Activated T-cell treated with anti-CD3 and anti-CD28 coated beads, Interleukin-2, amount 50 U/mL, for 72 hours (primary cell): ENCODE measurements at regions not wholly inside any gene's neighbourhood (a gene's known extent, or its start where the extent isn't known, plus 50 kb on each side); places are given as distances from the start of the nearest gene placed in this dataset.
"Not testable (repeated sequence)": the region's sequence is repeated elsewhere in the genome, so short reads cannot be mapped to it uniquely, and the experiment has no call there.

Source experiments
- ATAC-seq, 2 donors: fragments of 150-1000 bp; cut with Tn5 transposase; replicated peaks in 1 of 2; 2 replicates each; pipeline ENCODE4 v1.10.0; 2021; ENCODE audit warnings: moderate library complexity in 2 of 2, mild to moderate bottlenecking in 1 of 2
- DNase-seq, 2 donors: peaks; one replicate each; pipeline ENCODE4 v3.0.0; 2021 to 2022; ENCODE audit warnings: mixed read lengths in 1 of 2
- H3K27ac Mint-ChIP-seq: one replicate; pipeline ENCODE4 v1.8.0; 2022; ENCODE audit warnings: mild to moderate bottlenecking, moderate library complexity, mixed read lengths
- H3K27me3 Mint-ChIP-seq: one replicate; pipeline ENCODE4 v1.8.0; 2022; ENCODE audit warnings: low read depth, mixed read lengths
- H3K36me3 Mint-ChIP-seq, 2 donors: one replicate each; pipeline ENCODE4 v1.8.0; 2022; ENCODE audit warnings: mixed read lengths in 2 of 2, mild to moderate bottlenecking in 1 of 2; ENCODE audit not compliant: insufficient read depth in 2 of 2
- H3K4me1 Mint-ChIP-seq: one replicate; pipeline ENCODE4 v1.8.0; 2022; ENCODE audit warnings: low read depth, mixed read lengths
- H3K4me3 Mint-ChIP-seq, 2 donors: one replicate each; pipeline ENCODE4 v1.8.0; 2022; ENCODE audit warnings: mild to moderate bottlenecking in 2 of 2, mixed read lengths in 2 of 2, moderate library complexity in 2 of 2
- H3K9me3 Mint-ChIP-seq, 2 donors: one replicate each; pipeline ENCODE4 v1.8.0; 2022; ENCODE audit warnings: mixed read lengths in 2 of 2

DNA sequence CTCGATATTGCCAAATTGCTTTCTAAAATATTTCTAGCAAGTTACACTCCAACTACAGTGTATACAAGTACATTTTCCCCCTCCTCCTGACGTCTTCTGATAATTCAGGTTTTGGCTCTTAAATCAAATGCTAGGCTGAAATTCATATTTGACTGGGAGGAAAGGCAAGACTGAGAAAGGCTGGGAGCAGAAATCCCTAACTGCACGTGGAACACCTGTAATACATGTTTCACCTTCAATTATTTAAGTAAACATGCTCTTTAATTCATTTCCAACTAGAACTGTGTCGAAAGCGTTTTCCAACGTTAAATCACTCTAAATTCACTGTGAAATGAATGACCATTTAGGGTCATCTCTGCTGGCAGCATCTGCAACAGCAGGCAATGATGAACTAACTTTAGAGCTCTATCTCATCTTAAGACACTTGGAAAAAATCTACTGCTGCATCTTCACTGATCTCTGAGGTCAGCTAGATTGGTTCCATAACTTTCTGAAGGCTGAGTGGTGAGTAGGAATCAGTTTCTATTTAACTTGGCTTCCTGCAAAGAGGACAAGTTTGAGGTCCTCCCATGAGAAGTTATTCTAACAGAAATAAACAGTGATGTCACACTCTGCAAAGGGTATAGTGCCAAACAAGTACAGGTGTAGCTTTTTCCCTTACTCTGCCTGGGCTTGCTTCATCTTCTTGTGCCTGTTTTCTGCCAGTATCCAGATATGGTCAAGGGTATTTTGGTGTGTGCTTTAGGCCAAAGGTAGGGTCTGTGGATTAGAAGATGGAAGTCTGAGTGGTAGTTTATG, 144.3 kb upstream of the PAK3 start:
- no peak overlapping the region for H3K4me3 Mint-ChIP-seq
- peaks cover 0 to 1% of the 10 kb centered on the region in 2 donors for H3K9me3 Mint-ChIP-seq
- no peaks in the 10 kb centered on the region for H3K4me1 Mint-ChIP-seq
- peaks cover 44% of the 10 kb centered on the region for H3K27me3 Mint-ChIP-seq
- DNase-seq (no peak), ATAC-seq (no peak)
- no peaks in the 10 kb centered on the region for H3K36me3 Mint-ChIP-seq
- no peak overlapping the region for H3K27ac Mint-ChIP-seq

GRCh38 chrX:110944751-110945675, 149.4 kb upstream of the CHRDL1 start:
- H3K36me3 Mint-ChIP-seq = no peaks in the 10 kb centered on the region

DNA sequence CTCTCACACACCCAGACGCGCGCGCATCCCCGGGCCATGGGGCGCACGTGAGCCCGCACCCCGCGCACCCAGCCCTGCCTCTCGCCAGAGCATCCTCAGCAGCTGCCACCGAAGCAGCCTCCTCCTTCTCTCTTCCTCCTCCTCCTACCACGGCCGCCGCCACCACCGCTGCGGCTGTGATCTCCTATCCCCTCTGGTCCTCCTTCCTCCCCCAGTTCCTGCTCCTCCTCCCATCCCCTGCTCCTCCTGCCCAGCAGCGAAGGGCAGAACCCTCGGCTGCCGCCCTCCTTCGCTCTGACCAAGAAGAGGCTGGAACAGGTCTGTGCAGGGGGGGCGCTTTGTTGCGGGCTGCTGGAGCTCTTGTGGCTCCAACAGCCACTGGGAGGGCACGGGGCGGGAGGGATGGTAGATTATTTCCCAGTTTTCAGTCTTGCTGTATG, 148.7 kb upstream of the CHRDL1 start:
- H3K27ac Mint-ChIP-seq = no peak overlapping the region
- H3K9me3 Mint-ChIP-seq = peaks cover 0 to 1% of the 10 kb centered on the region in 2 donors
- DNase-seq (no peak), ATAC-seq (no peak)
- H3K27me3 Mint-ChIP-seq = peaks cover 74% of the 10 kb centered on the region
- no peaks in the 10 kb centered on the region for H3K4me1 Mint-ChIP-seq
- no peaks in the 10 kb centered on the region for H3K36me3 Mint-ChIP-seq
- H3K4me3 Mint-ChIP-seq = no peak overlapping the region

More at GRCh38 chrX:110944751-110945675, 149.4 kb upstream of the CHRDL1 start:
- Mint-ChIP-seq H3K4me1 (no peaks in the 10 kb centered on the region), H3K4me3 (no peak overlapping the region), H3K9me3 (peaks cover 0 to 1% of the 10 kb centered on the region in 2 donors), H3K27ac (no peak overlapping the region), H3K27me3 (peaks cover 74% of the 10 kb centered on the region)
- ATAC-seq = no peak
- no peak for DNase-seq

- ATAC-seq (no peak), DNase-seq (no peak)
- no peaks in the 10 kb centered on the region for H3K36me3 Mint-ChIP-seq
- H3K4me3 Mint-ChIP-seq = no peak overlapping the region
- H3K27ac Mint-ChIP-seq = no peak overlapping the region
- no peaks in the 10 kb centered on the region for H3K9me3 Mint-ChIP-seq
- H3K4me1 Mint-ChIP-seq = no peaks in the 10 kb centered on the region
- peaks cover 62% of the 10 kb centered on the region for H3K27me3 Mint-ChIP-seq
Measured at GRCh38 chrX:110941906-110942305, 146.3 kb upstream of the CHRDL1 start.

- H3K36me3 Mint-ChIP-seq = no peaks in the 10 kb centered on the region
- H3K4me3 Mint-ChIP-seq = no peak overlapping the region
- DNase-seq (no peak), ATAC-seq (no peak)
- H3K9me3 Mint-ChIP-seq = no peaks in the 10 kb centered on the region
- H3K4me1 Mint-ChIP-seq = no peaks in the 10 kb centered on the region
- H3K27ac Mint-ChIP-seq = no peak overlapping the region
- peaks cover 53% of the 10 kb centered on the region for H3K27me3 Mint-ChIP-seq
Measured at GRCh38 chrX:110938977-110939732, 143.5 kb upstream of the CHRDL1 start.

- no peak overlapping the region for H3K27ac Mint-ChIP-seq
Measured at GRCh38 chrX:110924871-110925270, 129.3 kb upstream of the CHRDL1 start.

DNA sequence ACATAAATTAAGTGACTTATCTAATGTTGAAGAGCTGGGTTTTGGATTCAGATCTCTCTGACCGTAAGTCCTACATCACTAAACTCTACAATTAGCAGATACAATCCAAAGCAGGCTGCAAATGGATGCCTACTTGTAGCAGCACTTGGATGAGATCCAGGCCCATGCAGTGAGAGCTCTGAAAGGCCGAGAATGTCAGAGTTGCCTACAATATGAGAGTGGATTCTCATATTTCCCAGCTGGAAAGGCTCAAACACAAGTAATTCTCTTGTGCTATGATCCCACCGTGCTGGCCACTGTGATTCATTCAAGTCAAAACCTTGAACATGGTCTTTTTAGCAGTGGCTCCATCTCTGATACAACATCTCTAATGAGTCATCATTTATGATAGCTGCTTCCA, 125.4 kb upstream of the CHRDL1 start:
- Mint-ChIP-seq H3K27me3 (peaks cover 27% of the 10 kb centered on the region), H3K9me3 (no peaks in the 10 kb centered on the region), H3K36me3 (no peaks in the 10 kb centered on the region), H3K4me1 (no peaks in the 10 kb centered on the region), H3K27ac (no peak overlapping the region), H3K4me3 (no peak overlapping the region)
- DNase-seq (no peak), ATAC-seq (no peak)

More at GRCh38 chrX:110924871-110925270, 129.3 kb upstream of the CHRDL1 start:
- H3K4me3 Mint-ChIP-seq = no peak overlapping the region
- no peaks in the 10 kb centered on the region for H3K4me1 Mint-ChIP-seq
- peaks cover 0 to 3% of the 10 kb centered on the region in 2 donors for H3K9me3 Mint-ChIP-seq
- no peaks in the 10 kb centered on the region for H3K36me3 Mint-ChIP-seq
- DNase-seq (no peak), ATAC-seq (no peak)
- H3K27me3 Mint-ChIP-seq = peaks cover 47% of the 10 kb centered on the region

- no peaks in the 10 kb centered on the region for H3K36me3 Mint-ChIP-seq
- H3K4me1 Mint-ChIP-seq = no peaks in the 10 kb centered on the region
- no peak overlapping the region for H3K27ac Mint-ChIP-seq
- no peak overlapping the region for H3K4me3 Mint-ChIP-seq
- ATAC-seq (no peak), DNase-seq (no peak)
- peaks cover 34% of the 10 kb centered on the region for H3K27me3 Mint-ChIP-seq
- no peaks in the 10 kb centered on the region for H3K9me3 Mint-ChIP-seq
Measured at GRCh38 chrX:110915570-110915969, 120.0 kb upstream of the CHRDL1 start.

GRCh38 chrX:110915111-110915510, 119.5 kb upstream of the CHRDL1 start:
- Mint-ChIP-seq H3K27ac (no peak overlapping the region), H3K27me3 (peaks cover 38% of the 10 kb centered on the region), H3K4me1 (no peaks in the 10 kb centered on the region), H3K36me3 (no peaks in the 10 kb centered on the region), H3K9me3 (no peaks in the 10 kb centered on the region), H3K4me3 (no peak overlapping the region)
- DNase-seq = no peak
- no peak for ATAC-seq

GRCh38 chrX:110914281-110914680, 118.7 kb upstream of the CHRDL1 start:
- Mint-ChIP-seq H3K27me3 (peaks cover 46% of the 10 kb centered on the region), H3K4me3 (no peak overlapping the region), H3K9me3 (no peaks in the 10 kb centered on the region), H3K4me1 (no peaks in the 10 kb centered on the region), H3K36me3 (no peaks in the 10 kb centered on the region), H3K27ac (no peak overlapping the region)
- no peak for DNase-seq
- no peak for ATAC-seq

GRCh38 chrX:110904747-110905146, 109.1 kb upstream of the CHRDL1 start:
- H3K9me3 Mint-ChIP-seq, H3K27ac Mint-ChIP-seq, H3K4me3 Mint-ChIP-seq, DNase-seq, H3K36me3 Mint-ChIP-seq, ATAC-seq, H3K4me1 Mint-ChIP-seq: not testable (repeated sequence)
- H3K27me3 Mint-ChIP-seq = peaks cover 45% of the 10 kb centered on the region

DNA sequence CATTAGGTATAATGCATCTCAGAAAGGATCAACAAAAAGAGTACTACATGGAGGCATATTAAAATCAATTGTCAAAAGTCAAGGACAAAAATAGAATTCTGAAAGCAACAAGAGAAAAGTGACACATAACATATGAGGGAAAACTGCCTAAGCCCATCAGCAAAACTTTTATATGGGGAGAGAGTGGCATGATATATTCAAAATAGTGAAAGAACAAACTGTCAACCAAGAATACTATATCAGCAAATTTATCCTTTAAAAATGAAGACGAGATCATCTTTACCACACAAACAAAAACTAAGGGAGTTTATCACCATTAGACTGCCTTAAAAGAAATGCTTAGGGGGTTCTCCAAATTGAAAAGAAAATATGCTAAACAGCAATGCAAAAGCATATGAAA, 86.4 kb upstream of the CHRDL1 start:
- H3K27ac Mint-ChIP-seq = no peak overlapping the region
- H3K4me3 Mint-ChIP-seq = no peak overlapping the region
- DNase-seq = no peak
- H3K9me3 Mint-ChIP-seq = peaks cover 4 to 10% of the 10 kb centered on the region in 2 donors
- H3K4me1 Mint-ChIP-seq = no peaks in the 10 kb centered on the region
- H3K36me3 Mint-ChIP-seq = peaks cover 3 to 7% of the 10 kb centered on the region in 2 donors
- ATAC-seq = no peak
- H3K27me3 Mint-ChIP-seq = peaks cover 7% of the 10 kb centered on the region

GRCh38 chrX:110877326-110877725, 81.7 kb upstream of the CHRDL1 start:
- Mint-ChIP-seq H3K4me1 (no peaks in the 10 kb centered on the region), H3K36me3 (peaks cover 3 to 7% of the 10 kb centered on the region in 2 donors), H3K4me3 (no peak overlapping the region), H3K27ac (no peak overlapping the region), H3K9me3 (peaks cover 4 to 8% of the 10 kb centered on the region in 2 donors), H3K27me3 (peaks cover 18% of the 10 kb centered on the region)
- ATAC-seq (no peak), DNase-seq (no peak)
